ENCODE measurements at regions not wholly inside any gene's neighbourhood (a gene's known extent, or its start where the extent isn't known, plus 50 kb on each side); places are given as distances from the start of the nearest gene placed in this dataset.

- no peaks in the 10 kb centered on the region for H3K9me3 ChIP-seq (ENCODE audit: control insufficient read depth, insufficient read depth, low read length)
- Mint-ChIP-seq H3K4me1 (no peaks in the 10 kb centered on the region), H3K27ac (no peak overlapping the region), H3K9me3 (peaks cover 3 to 4% of the 10 kb centered on the region in 2 donors), H3K27me3 (ENCODE audit: low read depth in 2 of 2) (peaks cover 2 to 7% of the 10 kb centered on the region in 2 donors), H3K36me3 (peaks cover 11% of the 10 kb centered on the region), H3K4me3 (no peak overlapping the region)
- TF ChIP-seq CTCF (IDR thresholded peaks at IDR 0.05): no peak
- ATAC-seq: no peak
- DNase-seq: no peak
- intact Hi-C loops (cut with micrococcal nuclease): no loop called here
- no peak overlapping the region for H3K4me3 ChIP-seq (ENCODE audit: low read length)
- no peaks in the 10 kb centered on the region for H3K27me3 ChIP-seq (ENCODE audit: control insufficient read depth, insufficient read depth, low read length)
- no peaks in the 10 kb centered on the region for H3K36me3 ChIP-seq (ENCODE audit: control insufficient read depth, insufficient read depth, low read length)
- no peaks in the 10 kb centered on the region for H3K4me1 ChIP-seq (ENCODE audit: control insufficient read depth, insufficient read depth, low read length)
- H3K27ac ChIP-seq (ENCODE audit: low read length): no peak overlapping the region
These were observed 292.3 kb downstream of the ZNF621 start for GRCh38 chr3:40817017-40817416.

- intact Hi-C loops (cut with micrococcal nuclease): no loop called here
- no peaks in the 10 kb centered on the region for H3K36me3 ChIP-seq (ENCODE audit: control insufficient read depth, insufficient read depth, low read length)
- WGBS (ENCODE audit: insufficient coverage): 67% methylated on average over 1 of the region's 1 CpG
- H3K27ac Mint-ChIP-seq: no peak overlapping the region
- H3K4me1 ChIP-seq (ENCODE audit: control insufficient read depth, insufficient read depth, low read length): no peaks in the 10 kb centered on the region
- H3K36me3 Mint-ChIP-seq: no peaks in the 10 kb centered on the region
- ATAC-seq (no peak), DNase-seq (no peak)
- H3K27ac ChIP-seq (ENCODE audit: low read length): no peak overlapping the region
- H3K4me1 Mint-ChIP-seq: no peaks in the 10 kb centered on the region
- no peak overlapping the region for H3K4me3 ChIP-seq (ENCODE audit: low read length)
- H3K9me3 ChIP-seq (ENCODE audit: control insufficient read depth, insufficient read depth, low read length): no peaks in the 10 kb centered on the region
- no peak overlapping the region for H3K4me3 Mint-ChIP-seq
- H3K27me3 Mint-ChIP-seq (ENCODE audit: low read depth in 2 of 2): peaks cover 0 to 7% of the 10 kb centered on the region in 2 donors
- TF ChIP-seq CTCF (IDR thresholded peaks at IDR 0.05): no peak
- no peaks in the 10 kb centered on the region for H3K27me3 ChIP-seq (ENCODE audit: control insufficient read depth, insufficient read depth, low read length)
- no peaks in the 10 kb centered on the region for H3K9me3 Mint-ChIP-seq
These were observed 296.6 kb downstream of the ZNF621 start for GRCh38 chr3:40821315-40821714.

- no peak for DNase-seq
- H3K4me1 Mint-ChIP-seq: no peaks in the 10 kb centered on the region
- 100% methylated on average over 3 of the region's 3 CpGs for WGBS (ENCODE audit: insufficient coverage)
- ATAC-seq: no peak
- no peak overlapping the region for H3K27ac Mint-ChIP-seq
- no peaks in the 10 kb centered on the region for H3K36me3 Mint-ChIP-seq
- Histone ChIP-seq H3K27me3 (ENCODE audit: control insufficient read depth, insufficient read depth, low read length) (no peaks in the 10 kb centered on the region), H3K4me3 (ENCODE audit: low read length) (no peak overlapping the region), H3K4me1 (ENCODE audit: control insufficient read depth, insufficient read depth, low read length) (no peaks in the 10 kb centered on the region), H3K36me3 (ENCODE audit: control insufficient read depth, insufficient read depth, low read length) (no peaks in the 10 kb centered on the region), H3K27ac (ENCODE audit: low read length) (no peak overlapping the region), H3K9me3 (ENCODE audit: control insufficient read depth, insufficient read depth, low read length) (no peaks in the 10 kb centered on the region)
- intact Hi-C loops (cut with micrococcal nuclease): no loop called here
- no peak for TF ChIP-seq CTCF (IDR thresholded peaks at IDR 0.05)
- H3K4me3 Mint-ChIP-seq: no peak overlapping the region
- no peaks in the 10 kb centered on the region for H3K9me3 Mint-ChIP-seq
- H3K27me3 Mint-ChIP-seq (ENCODE audit: low read depth in 2 of 2): peaks cover 0 to 4% of the 10 kb centered on the region in 2 donors
These were observed 302.5 kb downstream of the ZNF621 start for GRCh38 chr3:40827226-40827625.

GRCh38 chr3:40827942-40828688 is 303.4 kb downstream of the ZNF621 start:
- Histone ChIP-seq H3K36me3 (ENCODE audit: control insufficient read depth, insufficient read depth, low read length) (no peaks in the 10 kb centered on the region), H3K27me3 (ENCODE audit: control insufficient read depth, insufficient read depth, low read length) (no peaks in the 10 kb centered on the region), H3K27ac (ENCODE audit: low read length) (no peak overlapping the region), H3K4me3 (ENCODE audit: low read length) (no peak overlapping the region), H3K4me1 (ENCODE audit: control insufficient read depth, insufficient read depth, low read length) (no peaks in the 10 kb centered on the region), H3K9me3 (ENCODE audit: control insufficient read depth, insufficient read depth, low read length) (no peaks in the 10 kb centered on the region)
- ATAC-seq (peak in 1 of 3 donors; percentile 14), DNase-seq (no peak)
- no peaks in the 10 kb centered on the region for H3K9me3 Mint-ChIP-seq
- H3K4me3 Mint-ChIP-seq: no peak overlapping the region
- H3K4me1 Mint-ChIP-seq: no peaks in the 10 kb centered on the region
- H3K36me3 Mint-ChIP-seq: no peaks in the 10 kb centered on the region
- WGBS (ENCODE audit: insufficient coverage): 78% methylated on average over 8 of the region's 8 CpGs
- no peak overlapping the region for H3K27ac Mint-ChIP-seq
- H3K27me3 Mint-ChIP-seq (ENCODE audit: low read depth in 2 of 2): peaks cover 0 to 4% of the 10 kb centered on the region in 2 donors
- no peak for TF ChIP-seq CTCF (IDR thresholded peaks at IDR 0.05)
- intact Hi-C loops (cut with micrococcal nuclease): no loop called here

Data from natural killer cell (primary cell).